Putamen (tissue), 1 donor: ENCODE measurements at regions not wholly inside any gene's neighbourhood (a gene's known extent, or its start where the extent isn't known, plus 50 kb on each side); places are given as distances from the start of the nearest gene placed in this dataset.
A peak's percentile ranks its signal among the peaks of the same experiment; 100 is the strongest.

Experiments
- DNase-seq: peaks from one replicate; pipeline ENCODE4 v3.0.0-alpha.2; 2016; ENCODE audit warnings: low spot score

- no peak for DNase-seq
Measured at GRCh38 chr7:142331941-142332340, 74.1 kb upstream of the PRSS58 start.

- no peak for DNase-seq
Measured at GRCh38 chr7:142329062-142329790, 71.4 kb upstream of the PRSS58 start.

GRCh38 chr7:142328551-142328950, 70.7 kb upstream of the PRSS58 start:
- no peak for DNase-seq

DNA sequence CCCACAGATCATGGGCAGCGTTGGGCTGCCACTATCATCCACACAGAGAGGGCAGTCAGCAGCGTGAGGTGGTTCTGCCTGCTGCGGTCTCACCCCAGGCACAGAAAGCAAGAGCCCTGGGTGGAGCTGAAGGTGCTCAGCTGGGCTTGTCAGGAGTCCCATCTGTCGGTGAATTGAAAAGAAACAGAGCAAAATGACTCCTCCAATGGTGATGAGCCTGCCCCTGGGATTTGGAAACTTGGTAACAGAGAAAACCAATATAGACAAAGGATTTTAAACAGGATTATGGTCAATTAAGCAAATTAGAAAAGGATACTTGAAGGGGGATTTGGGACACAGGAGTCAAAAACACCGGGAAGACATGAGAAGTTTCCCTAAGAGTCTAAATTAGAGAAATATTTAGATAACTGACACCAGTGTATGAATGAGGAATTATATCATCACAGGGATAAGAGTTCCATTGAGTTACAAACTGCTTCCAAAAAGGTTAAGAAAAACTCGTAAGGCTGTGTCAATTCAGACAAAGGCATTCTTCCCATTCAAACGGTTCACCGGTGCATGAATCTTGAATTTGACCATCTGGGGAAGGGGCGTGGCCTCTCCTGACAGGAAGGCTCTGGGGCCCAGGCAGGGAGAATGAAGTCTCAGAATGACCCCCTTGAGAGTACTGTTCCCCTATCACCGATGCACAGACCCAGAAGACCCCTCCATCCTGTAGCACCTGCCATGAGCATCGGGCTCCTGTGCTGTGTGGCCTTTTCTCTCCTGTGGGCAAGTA, 70.0 kb upstream of the PRSS58 start:
- DNase-seq = no peak

DNA sequence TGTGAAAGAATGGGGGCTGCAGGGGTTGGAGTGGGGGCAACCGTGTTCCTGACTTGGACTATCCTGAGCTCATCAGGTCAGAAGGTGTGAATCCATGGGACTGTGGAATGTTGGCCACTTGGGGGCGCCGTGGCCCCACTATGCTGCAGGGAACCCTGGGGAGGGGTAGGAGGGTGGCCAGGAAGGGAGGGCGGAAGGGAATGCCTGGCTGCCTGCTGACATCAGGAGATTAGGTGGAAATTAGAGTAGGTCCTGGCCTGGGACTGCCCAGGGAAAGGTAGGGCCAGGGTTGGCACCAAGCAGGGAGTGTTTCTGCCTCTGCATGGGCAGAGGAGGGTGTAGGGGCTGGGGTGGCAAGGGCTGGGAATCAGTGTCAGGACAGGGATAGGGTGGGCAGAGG, 65.8 kb upstream of the PRSS58 start:
- peak; percentile 31 for DNase-seq

DNA sequence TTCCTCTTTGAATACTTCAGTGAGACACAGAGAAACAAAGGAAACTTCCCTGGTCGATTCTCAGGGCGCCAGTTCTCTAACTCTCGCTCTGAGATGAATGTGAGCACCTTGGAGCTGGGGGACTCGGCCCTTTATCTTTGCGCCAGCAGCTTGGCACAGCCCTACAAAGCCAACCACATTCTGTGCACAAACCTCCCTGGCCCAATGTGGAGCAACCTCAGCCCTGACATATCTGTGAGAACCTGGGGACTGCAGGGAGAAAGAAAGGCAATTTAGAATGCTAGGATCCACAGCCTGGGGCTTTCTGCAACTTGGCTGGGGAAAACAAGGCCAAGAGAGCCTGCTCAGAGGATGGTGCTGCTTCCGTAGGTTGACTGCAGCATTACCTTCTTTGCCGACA, 63.5 kb upstream of the PRSS58 start:
- no peak for DNase-seq

GRCh38 chr7:142320883-142321282, 63.0 kb upstream of the PRSS58 start:
- no peak for DNase-seq

DNA sequence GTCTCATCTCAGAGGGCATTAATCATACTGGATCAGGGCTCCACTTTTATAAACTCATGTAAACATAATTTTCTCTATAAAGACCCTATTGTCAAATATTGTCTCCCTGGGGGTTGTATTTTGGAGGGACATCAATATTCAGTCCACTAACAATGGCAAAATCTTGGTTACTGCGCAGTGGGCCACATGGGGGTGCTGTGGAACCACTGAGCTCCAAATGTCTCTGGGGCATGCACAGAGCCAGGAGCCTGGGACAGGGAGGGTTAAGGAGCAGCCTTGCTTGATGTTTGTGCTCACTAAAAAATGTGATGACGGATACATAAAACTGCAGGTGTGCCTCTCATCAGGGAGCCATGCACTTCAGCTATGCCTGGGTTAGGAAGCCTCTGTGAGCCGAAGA, 62.1 kb upstream of the PRSS58 start:
- no peak for DNase-seq

- no peak for DNase-seq
Measured at GRCh38 chr7:142314281-142314680, 56.4 kb upstream of the PRSS58 start.

- DNase-seq = no peak
Measured at GRCh38 chr7:142313528-142313927, 55.7 kb upstream of the PRSS58 start.

DNA sequence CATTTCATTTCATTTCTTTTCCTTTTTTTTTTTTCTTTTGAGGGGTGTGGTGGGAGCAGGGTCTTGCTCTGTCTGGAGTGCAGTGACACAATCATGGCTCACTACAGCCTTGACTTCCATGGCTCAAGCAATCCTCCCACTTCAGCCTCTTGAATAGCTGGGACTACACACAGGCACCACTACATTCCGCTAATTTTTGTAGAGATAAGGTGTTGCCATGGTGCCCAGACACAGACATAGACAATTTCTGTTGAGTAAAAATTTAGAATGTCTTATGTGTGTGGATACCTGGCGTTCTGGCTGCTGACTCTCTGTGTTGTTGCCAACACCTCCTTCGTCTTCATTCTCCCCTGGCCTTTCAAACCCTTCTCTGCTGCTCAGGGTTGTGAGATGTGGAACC, 54.0 kb upstream of the PRSS58 start:
- DNase-seq = no peak

GRCh38 chr7:142308918-142309317, 51.1 kb upstream of the PRSS58 start:
- DNase-seq = no peak

GRCh38 chr7:142308326-142308725, 50.5 kb upstream of the PRSS58 start:
- no peak for DNase-seq
